Brain microvascular endothelial cell (primary cell): ENCODE measurements at regions not wholly inside any gene's neighbourhood (a gene's known extent, or its start where the extent isn't known, plus 50 kb on each side); places are given as distances from the start of the nearest gene placed in this dataset.
A peak's percentile ranks its signal among the peaks of the same experiment; 100 is the strongest.

Source experiments
- DNase-seq: peaks from one replicate; pipeline ENCODE4 v3.0.0-alpha.2; 2020
- H3K27ac ChIP-seq: fragments of 250-450 bp; sonication (Bioruptor Pico); 2 replicates; pipeline ENCODE4 v1.5.1; 2020; ENCODE audit warnings: mild to moderate bottlenecking, moderate library complexity
- H3K27me3 ChIP-seq: fragments of 250-450 bp; sonication (Bioruptor Pico); replicated peaks from 2 replicates; pipeline ENCODE4 v1.5.1; 2020; ENCODE audit warnings: mild to moderate bottlenecking
- H3K36me3 ChIP-seq: fragments of 250-450 bp; sonication (Bioruptor Pico); replicated peaks from 2 replicates; pipeline ENCODE4 v1.5.1; 2020; ENCODE audit warnings: mild to moderate bottlenecking
- H3K4me3 ChIP-seq: 2 replicates; pipeline ENCODE4 v1.5.1; 2011; ENCODE audit warnings: low read depth, mild to moderate bottlenecking, control low read depth, low read length, moderate library complexity
- CTCF ChIP-seq: IDR thresholded peaks from 2 replicates; pipeline ENCODE4 v1.5.1; 2011; ENCODE audit warnings: low read depth, mild to moderate bottlenecking, moderate library complexity, low read length, control low read depth, inconsistent platforms; ENCODE audit errors: missing control alignments
- in situ Hi-C: cut with HindIII; loops from 2 replicates; pipeline ENCODE4 v1.10.0; 2017; ENCODE audit warnings: low sequenced_read_pairs, low pct_ligation_motif_present

GRCh38 chr6:141490982-141491381, 641.7 kb upstream of the GJE1 start:
- in situ Hi-C loops = no loop called here
- no peaks in the 10 kb centered on the region for H3K36me3 ChIP-seq
- no peak for DNase-seq
- no peak overlapping the region for H3K27ac ChIP-seq
- H3K4me3 ChIP-seq = no peak overlapping the region
- H3K27me3 ChIP-seq = no peaks in the 10 kb centered on the region
- no peak for TF ChIP-seq CTCF

- Histone ChIP-seq H3K4me3 (no peak overlapping the region), H3K27ac (no peak overlapping the region), H3K36me3 (no peaks in the 10 kb centered on the region), H3K27me3 (no peaks in the 10 kb centered on the region)
- TF ChIP-seq CTCF = no peak
- no peak for DNase-seq
- in situ Hi-C loops = no loop called here
Measured at GRCh38 chr6:141488488-141488887, 644.2 kb upstream of the GJE1 start.

- no peak for DNase-seq
- TF ChIP-seq CTCF = no peak
- in situ Hi-C loops = no loop called here
Measured at GRCh38 chr6:141486942-141487341, 645.8 kb upstream of the GJE1 start.

GRCh38 chr6:141484711-141485110, 648.0 kb upstream of the GJE1 start:
- H3K27ac ChIP-seq = no peak overlapping the region
- DNase-seq = no peak

More at GRCh38 chr6:141486942-141487341, 645.8 kb upstream of the GJE1 start:
- Histone ChIP-seq H3K4me3 (no peak overlapping the region), H3K27ac (no peak overlapping the region), H3K27me3 (no peaks in the 10 kb centered on the region), H3K36me3 (no peaks in the 10 kb centered on the region)

GRCh38 chr6:141483598-141484061, 649.1 kb upstream of the GJE1 start:
- Histone ChIP-seq H3K27me3 (no peaks in the 10 kb centered on the region), H3K27ac (peak overlapping the region; percentile 72), H3K4me3 (peak overlapping the region; percentile 26), H3K36me3 (no peaks in the 10 kb centered on the region)
- DNase-seq = peak; percentile 94
- in situ Hi-C loops = no loop called here
- no peak for TF ChIP-seq CTCF

More at GRCh38 chr6:141484711-141485110, 648.0 kb upstream of the GJE1 start:
- in situ Hi-C loops = no loop called here
- no peak for TF ChIP-seq CTCF
- Histone ChIP-seq H3K36me3 (no peaks in the 10 kb centered on the region), H3K4me3 (no peak overlapping the region), H3K27me3 (no peaks in the 10 kb centered on the region)
